HepG2 (cell line): ENCODE measurements at regions not wholly inside any gene's neighbourhood (a gene's known extent, or its start where the extent isn't known, plus 50 kb on each side); places are given as distances from the start of the nearest gene placed in this dataset.

Source experiments
- ATAC-seq: fragments of 200-7000 bp; cut with Tn5 transposase; 3 replicates; pipeline ENCODE4 v1.9.1; 2020; ENCODE audit warnings: mild to moderate bottlenecking, moderate library complexity
- BruUV-seq: library from RNA; stranded (reverse); fragments of 400-500 nt; replicated peaks from 2 replicates; lab custom pipeline; 2021; lab: Mats Ljungman, UMichigan
- CTCF ChIA-PET: fragments of 300-600 bp; formaldehyde crosslinking; extraction: SDS; loops from one replicate; lab custom pipeline; 2021; ENCODE audit warnings: low total read pairs, inconsistent platforms, low intra/inter-chr PET ratio; lab: Yijun Ruan, JAX
- POLR2A ChIA-PET: fragments of 350-600 bp; sonication (Branson Sonifier 250); formaldehyde crosslinking; loops from one replicate; lab custom pipeline; 2020; ENCODE audit warnings: antibody characterized with exemption, inconsistent platforms; lab: Yijun Ruan, JAX
- DNase-seq: peaks from one replicate; pipeline ENCODE4 v3.0.0-alpha.2; 2015; ENCODE audit warnings: low spot score
- FAIRE-seq: peaks from 3 replicates; lab custom pipeline; 2011; peaks lifted over from hg19 to GRCh38; lab: Jason Lieb, UNC
- H2AFZ ChIP-seq: one replicate; pipeline ENCODE4 v1.6.1; 2011; ENCODE audit warnings: low read length, inconsistent platforms
- H3K27ac ChIP-seq: fragments of 300-600 bp; 3 replicates; pipeline ENCODE4 v1.8.0; 2011; ENCODE audit warnings: mixed run types, mild to moderate bottlenecking, mixed read lengths, low read length, inconsistent platforms; ENCODE audit not compliant: insufficient read depth; ENCODE audit errors: extremely low read length
- H3K27me3 ChIP-seq, 2 experiments: fragments of 200-600 bp in 1 of 2; 2 replicates in 1 of 2; 3 replicates in 1 of 2; pipeline versions ENCODE4 v1.6.0 to v1.8.0; 2011; ENCODE audit warnings: low read length in 2 of 2, mild to moderate bottlenecking in 2 of 2, moderate library complexity in 2 of 2, inconsistent platforms in 1 of 2; ENCODE audit not compliant: insufficient read depth in 2 of 2, control insufficient read depth in 1 of 2
- H3K36me3 ChIP-seq, 2 experiments: fragments of 200-600 bp in 1 of 2; replicated peaks in 1 of 2; 2 replicates in 1 of 2; 3 replicates in 1 of 2; pipeline versions ENCODE4 v1.5.1 to v1.8.0; 2011; ENCODE audit warnings: low read length in 2 of 2, inconsistent platforms in 1 of 2; ENCODE audit not compliant: insufficient read depth in 2 of 2, control insufficient read depth in 1 of 2
- H3K4me1 ChIP-seq: 2 replicates; pipeline ENCODE4 v1.5.1; 2012; ENCODE audit warnings: low read length, inconsistent platforms; ENCODE audit not compliant: insufficient read depth
- H3K4me2 ChIP-seq: 2 replicates; pipeline ENCODE4 v1.6.0; 2011; ENCODE audit warnings: low read depth, low read length, inconsistent platforms
- H3K4me3 ChIP-seq, 3 experiments: fragments of 200-600 bp in 1 of 3; sonication (generic), shearing (Covaris generic) in 1 of 3; replicated peaks in 1 of 3; 2 replicates each; pipeline ENCODE4 v1.5.1; 2011 to 2016; ENCODE audit warnings: low read length in 3 of 3, inconsistent platforms in 2 of 3, low read depth in 2 of 3, mild to moderate bottlenecking in 2 of 3, control low read depth in 1 of 3, mixed read lengths in 1 of 3; ENCODE audit not compliant: insufficient read depth in 1 of 3
- H3K79me2 ChIP-seq: one replicate; pipeline ENCODE4 v1.6.1; 2011; ENCODE audit warnings: low read length, inconsistent platforms; ENCODE audit not compliant: insufficient read depth
- H3K9ac ChIP-seq: 2 replicates; pipeline ENCODE4 v1.6.0; 2011; ENCODE audit warnings: mild to moderate bottlenecking, low read depth, low read length, inconsistent platforms; ENCODE audit not compliant: insufficient read depth
- H3K9me3 ChIP-seq: 2 replicates; pipeline ENCODE4 v1.5.1; 2012; ENCODE audit warnings: mild to moderate bottlenecking, low read length
- H4K20me1 ChIP-seq: 2 replicates; pipeline ENCODE4 v1.6.0; 2011; ENCODE audit warnings: inconsistent platforms, mild to moderate bottlenecking, low read length, moderate library complexity; ENCODE audit not compliant: insufficient read depth
- FOXO1 ChIP-seq: sonication (generic); formaldehyde crosslinking; IDR thresholded peaks from 2 replicates; pipeline ENCODE4 v1.4.0; 2020; ENCODE audit warnings: missing genetic modification reagents
- GTF2F1 ChIP-seq: fragments of 150-350 bp; IDR thresholded peaks from 2 replicates; pipeline ENCODE4 v1.6.1; 2014; ENCODE audit warnings: low read length
- HIC2 ChIP-seq: sonication (generic); formaldehyde crosslinking; IDR thresholded peaks from 2 replicates; pipeline ENCODE4 v1.9.0; 2022; ENCODE audit warnings: low read depth, missing genetic modification reagents
- MAFF ChIP-seq: IDR thresholded peaks from 2 replicates; pipeline ENCODE4 v1.6.1; 2011; ENCODE audit warnings: low read depth, low read length, improper control_type of control experiment
- MAFK ChIP-seq, 2 experiments: IDR thresholded peaks in 1 of 2; conservative IDR thresholded peaks in 1 of 2; 2 replicates each; pipeline ENCODE4 v1.6.1; 2011; ENCODE audit warnings: improper control_type of control experiment in 2 of 2, low read length in 2 of 2
- PRMT3 ChIP-seq: sonication (generic); formaldehyde crosslinking; IDR thresholded peaks from 2 replicates; pipeline ENCODE4 v1.8.1; 2022; ENCODE audit warnings: low read depth, mild to moderate bottlenecking, moderate library complexity, missing genetic modification reagents, borderline replicate concordance
- SRY ChIP-seq: sonication (generic); formaldehyde crosslinking; IDR thresholded peaks from 2 replicates; pipeline ENCODE4 v1.8.0; 2022; ENCODE audit warnings: mild to moderate bottlenecking, missing genetic modification reagents
- TRIM22 ChIP-seq: fragments of 450-650 bp; IDR thresholded peaks from 2 replicates; pipeline ENCODE4 v1.6.1; 2017
- ZFAT ChIP-seq: sonication (generic); formaldehyde crosslinking; conservative IDR thresholded peaks from 2 replicates; pipeline ENCODE4 v1.8.1; 2023; ENCODE audit warnings: missing genetic modification reagents, inconsistent platforms
- ZNF546 ChIP-seq: sonication (generic); formaldehyde crosslinking; conservative IDR thresholded peaks from 2 replicates; pipeline ENCODE4 v1.8.1; 2023; ENCODE audit warnings: mild to moderate bottlenecking, missing genetic modification reagents
- WGBS: methylation state at CpG from one replicate; pipeline ENCODE4 v1.1.6; 2017; ENCODE audit warnings: low lambda C conversion rate; 5-methylcytosine and 5-hydroxymethylcytosine counted together
- in situ Hi-C: cut with HindIII; loops from 2 replicates; pipeline ENCODE4 v1.10.0; 2017; ENCODE audit warnings: low pct_unique_long_range_greater_than_20kb; ENCODE audit not compliant: extremely low pct_ligation_motif_present
- intact Hi-C: fragments of 100-400 bp; cut with micrococcal nuclease; formaldehyde crosslinking; loops from one replicate; pipeline ENCODE4 v1.10.0; 2022; ENCODE audit not compliant: unreplicated experiment

- ChIA-PET POLR2A (no interaction called here), CTCF (no interaction called here)
- Histone ChIP-seq H3K9ac (no peak overlapping the region), H3K27me3 (no peaks in the 10 kb centered on the region; a peak in 1 of 5 replicates), H3K4me1 (peaks cover 6% of the 10 kb centered on the region), H2AFZ (no peak overlapping the region), H3K36me3 (no peaks in the 10 kb centered on the region), H3K4me2 (no peak overlapping the region), H3K27ac (no peak overlapping the region), H3K4me3 (no peak overlapping the region), H3K9me3 (no peaks in the 10 kb centered on the region), H3K79me2 (no peaks in the 10 kb centered on the region), H4K20me1 (no peaks in the 10 kb centered on the region)
- FAIRE-seq (no peak), DNase-seq (no peak), ATAC-seq (no peak)
- BruUV-seq: no TSS peak
- TF ChIP-seq ZNF546 (CRISPR knock-in tag) (no peak), MAFF (peak; percentile 49), MAFK (conservative IDR thresholded peaks at IDR 0.05 in 1 of 2, IDR thresholded peaks at IDR 0.05 in 1 of 2; ENCODE audit: low read length in 2 of 2) (peak; percentile 50 to 62), FOXO1 (CRISPR knock-in tag) (no peak)
- 45% methylated on average over 7 of the region's 7 CpGs for WGBS
- intact Hi-C loops (no loop called here), in situ Hi-C loops (no loop called here)
Measured at GRCh38 chr2:83961512-83961911, 497.6 kb downstream of the SUCLG1 start.

GRCh38 chr2:83960371-83960770 is 498.7 kb downstream of the SUCLG1 start:
- ChIA-PET POLR2A (no interaction called here), CTCF (no interaction called here)

More at GRCh38 chr2:83960371-83960770, 498.7 kb downstream of the SUCLG1 start:
- no peak overlapping the region for H3K4me3 ChIP-seq
- no peak overlapping the region for H3K9ac ChIP-seq
- no peaks in the 10 kb centered on the region for H4K20me1 ChIP-seq
- no peaks in the 10 kb centered on the region for H3K27me3 ChIP-seq
- intact Hi-C loops (no loop called here), in situ Hi-C loops (no loop called here)
- H3K79me2 ChIP-seq: no peaks in the 10 kb centered on the region
- BruUV-seq: no TSS peak
- no peak for TF ChIP-seq TRIM22
- TF ChIP-seq GTF2F1: no peak
- no peak for TF ChIP-seq ZFAT (CRISPR knock-in tag)
- TF ChIP-seq HIC2 (CRISPR knock-in tag): no peak
- TF ChIP-seq SRY: no peak
- TF ChIP-seq PRMT3: no peak
- DNase-seq: no peak
- WGBS: 5% methylated on average over 1 of the region's 1 CpG
- no peak for ATAC-seq
- no peak for FAIRE-seq
- H3K36me3 ChIP-seq: no peaks in the 10 kb centered on the region
- H3K4me2 ChIP-seq: no peak overlapping the region
- no peaks in the 10 kb centered on the region for H3K9me3 ChIP-seq
- H2AFZ ChIP-seq: no peak overlapping the region
- H3K4me1 ChIP-seq: peaks cover 6% of the 10 kb centered on the region
- H3K27ac ChIP-seq: no peak overlapping the region
